ENCODE measurements at regions not wholly inside any gene's neighbourhood (a gene's known extent, or its start where the extent isn't known, plus 50 kb on each side); places are given as distances from the start of the nearest gene placed in this dataset.

DNA sequence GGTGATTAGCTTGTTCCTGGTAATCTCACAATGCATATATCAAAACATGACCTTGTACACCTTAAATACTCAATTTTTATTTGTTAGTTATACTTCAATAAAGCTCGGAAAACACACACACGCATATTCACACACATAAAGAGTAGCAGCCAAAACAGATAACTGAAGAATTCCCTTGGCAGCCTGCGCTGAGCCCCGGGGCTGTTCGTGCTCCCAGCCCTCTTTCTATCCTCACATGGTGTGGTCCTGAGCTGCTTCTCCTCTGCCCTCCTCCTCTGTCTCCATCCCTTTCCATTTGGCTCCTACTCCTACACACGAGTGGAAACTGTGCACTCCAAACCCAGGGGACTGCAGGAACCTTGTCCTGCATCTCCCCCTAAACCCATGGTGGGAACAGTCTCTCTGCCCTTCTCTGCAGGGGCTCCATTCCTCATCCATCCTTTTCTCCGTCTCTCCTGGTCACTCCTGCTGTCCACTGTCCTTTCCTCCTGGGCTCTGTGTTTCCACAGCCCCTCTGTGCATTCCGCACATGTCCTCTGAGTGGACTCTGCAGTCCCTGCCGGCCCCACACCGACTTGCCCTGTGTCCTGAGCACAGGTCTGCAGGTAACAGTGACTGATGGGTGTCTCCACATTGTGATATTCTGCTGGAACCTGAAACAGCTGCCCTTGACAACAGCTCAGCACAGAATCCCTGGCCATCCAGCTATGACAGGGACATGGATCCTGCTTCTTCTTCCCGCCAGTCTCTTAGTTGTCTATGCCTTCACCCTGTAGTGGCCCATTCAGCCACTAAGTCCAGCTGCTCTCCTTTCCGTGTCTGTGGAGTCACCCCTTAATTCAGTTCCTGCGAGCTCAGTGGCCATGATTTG is 216.8 kb upstream of the ZNF32 start:
- Histone ChIP-seq H3K27me3 (no peaks in the 10 kb centered on the region), H3K36me3 (no peaks in the 10 kb centered on the region), H3K9me3 (no peaks in the 10 kb centered on the region), H3K27ac (replicated peaks in 1 of 4) (no peak overlapping the region), H3K4me3 (no peak overlapping the region), H3K4me1 (peaks cover 16 to 42% (median 22%) of the 10 kb centered on the region in 4 donors)
- intact Hi-C loops (cut with DNase I), result no loop called here
- WGBS, result 74% methylated on average over 13 of the region's 13 CpGs
- TF ChIP-seq EP300 (IDR thresholded peaks at IDR 0.05) (no peak), POLR2A (IDR thresholded peaks at IDR 0.05; ENCODE audit: low read depth) (no peak), POLR2AphosphoS5 (IDR thresholded peaks at IDR 0.05) (no peak)
- TF ChIP-seq, protein P1, sequence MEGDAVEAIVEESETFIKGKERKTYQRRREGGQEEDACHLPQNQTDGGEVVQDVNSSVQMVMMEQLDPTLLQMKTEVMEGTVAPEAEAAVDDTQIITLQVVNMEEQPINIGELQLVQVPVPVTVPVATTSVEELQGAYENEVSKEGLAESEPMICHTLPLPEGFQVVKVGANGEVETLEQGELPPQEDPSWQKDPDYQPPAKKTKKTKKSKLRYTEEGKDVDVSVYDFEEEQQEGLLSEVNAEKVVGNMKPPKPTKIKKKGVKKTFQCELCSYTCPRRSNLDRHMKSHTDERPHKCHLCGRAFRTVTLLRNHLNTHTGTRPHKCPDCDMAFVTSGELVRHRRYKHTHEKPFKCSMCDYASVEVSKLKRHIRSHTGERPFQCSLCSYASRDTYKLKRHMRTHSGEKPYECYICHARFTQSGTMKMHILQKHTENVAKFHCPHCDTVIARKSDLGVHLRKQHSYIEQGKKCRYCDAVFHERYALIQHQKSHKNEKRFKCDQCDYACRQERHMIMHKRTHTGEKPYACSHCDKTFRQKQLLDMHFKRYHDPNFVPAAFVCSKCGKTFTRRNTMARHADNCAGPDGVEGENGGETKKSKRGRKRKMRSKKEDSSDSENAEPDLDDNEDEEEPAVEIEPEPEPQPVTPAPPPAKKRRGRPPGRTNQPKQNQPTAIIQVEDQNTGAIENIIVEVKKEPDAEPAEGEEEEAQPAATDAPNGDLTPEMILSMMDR (IDR thresholded peaks at IDR 0.05), result no peak
- DNase-seq (ENCODE audit: extremely low spot score), result no peak

- H3K27ac ChIP-seq (replicated peaks in 1 of 4), result peak overlapping the region; percentile 57 to 61 (median 59)
- no peak overlapping the region for H3K4me3 ChIP-seq
- no peaks in the 10 kb centered on the region for H3K9me3 ChIP-seq
- 83% methylated on average over 6 of the region's 6 CpGs for WGBS
- TF ChIP-seq POLR2A (IDR thresholded peaks at IDR 0.05; ENCODE audit: low read depth) (no peak), POLR2AphosphoS5 (IDR thresholded peaks at IDR 0.05) (no peak), EP300 (IDR thresholded peaks at IDR 0.05) (no peak)
- TF ChIP-seq, protein P1 (IDR thresholded peaks at IDR 0.05), result no peak
- intact Hi-C loops (cut with DNase I), result no loop called here
- no peak for DNase-seq (ENCODE audit: extremely low spot score)
- no peaks in the 10 kb centered on the region for H3K27me3 ChIP-seq
- peaks cover 16 to 42% (median 22%) of the 10 kb centered on the region in 4 donors for H3K4me1 ChIP-seq
- no peaks in the 10 kb centered on the region for H3K36me3 ChIP-seq
These were observed 216.0 kb upstream of the ZNF32 start for GRCh38 chr10:43864656-43865055.

GRCh38 chr10:43863859-43864591 is 215.3 kb upstream of the ZNF32 start:
- no peak for DNase-seq (ENCODE audit: extremely low spot score)
- peaks cover 16 to 42% (median 22%) of the 10 kb centered on the region in 4 donors for H3K4me1 ChIP-seq
- H3K27me3 ChIP-seq, result no peaks in the 10 kb centered on the region
- H3K27ac ChIP-seq (replicated peaks in 1 of 4), result peak overlapping the region; percentile 57 to 62 (median 60)
- H3K9me3 ChIP-seq, result no peaks in the 10 kb centered on the region
- intact Hi-C loops (cut with DNase I), result no loop called here
- TF ChIP-seq, protein P1 (IDR thresholded peaks at IDR 0.05), result no peak
- TF ChIP-seq POLR2AphosphoS5 (IDR thresholded peaks at IDR 0.05), result peak; percentile 32 to 57
- WGBS, result 70% methylated on average over 5 of the region's 8 CpGs
- H3K4me3 ChIP-seq, result no peak overlapping the region
- no peaks in the 10 kb centered on the region for H3K36me3 ChIP-seq

DNA sequence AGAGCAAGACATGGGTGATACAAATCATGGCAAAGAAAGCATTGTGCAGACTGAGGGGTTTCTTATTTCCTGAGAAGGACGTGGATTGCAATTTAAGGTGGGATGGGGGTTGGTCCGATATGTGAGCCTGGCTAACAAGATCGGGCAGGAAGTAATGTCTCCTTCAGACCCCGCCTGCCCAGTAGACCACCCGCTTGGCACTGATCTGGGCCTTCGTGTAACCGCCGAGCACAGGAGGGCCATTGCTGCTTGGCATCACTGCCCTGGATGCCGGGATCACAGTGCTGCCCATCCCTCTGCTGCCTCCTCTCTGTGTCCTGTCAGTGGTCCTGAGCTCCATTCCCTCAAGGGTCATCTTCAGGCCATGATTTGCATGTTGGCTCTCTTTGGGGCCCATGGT is 214.6 kb upstream of the ZNF32 start:
- Histone ChIP-seq H3K4me3 (no peak overlapping the region), H3K4me1 (peaks cover 16 to 38% (median 22%) of the 10 kb centered on the region in 4 donors), H3K27ac (replicated peaks in 1 of 4) (peak overlapping the region; percentile 32 to 62 (median 46)), H3K36me3 (no peaks in the 10 kb centered on the region), H3K9me3 (no peaks in the 10 kb centered on the region), H3K27me3 (no peaks in the 10 kb centered on the region)
- TF ChIP-seq EP300 (IDR thresholded peaks at IDR 0.05), result no peak
- TF ChIP-seq, protein P1 (IDR thresholded peaks at IDR 0.05), result no peak
- TF ChIP-seq POLR2A (IDR thresholded peaks at IDR 0.05; ENCODE audit: low read depth), result no peak
- TF ChIP-seq POLR2AphosphoS5 (IDR thresholded peaks at IDR 0.05), result no peak
- DNase-seq (ENCODE audit: extremely low spot score), result no peak
- 94% methylated on average over 4 of the region's 9 CpGs for WGBS
- intact Hi-C loops (cut with DNase I), result no loop called here
